ENCODE measurements at regions not wholly inside any gene's neighbourhood (a gene's known extent, or its start where the extent isn't known, plus 50 kb on each side); places are given as distances from the start of the nearest gene placed in this dataset.

- TF ChIP-seq POLR2A (IDR thresholded peaks at IDR 0.05), result no peak
- TF ChIP-seq, protein P1, sequence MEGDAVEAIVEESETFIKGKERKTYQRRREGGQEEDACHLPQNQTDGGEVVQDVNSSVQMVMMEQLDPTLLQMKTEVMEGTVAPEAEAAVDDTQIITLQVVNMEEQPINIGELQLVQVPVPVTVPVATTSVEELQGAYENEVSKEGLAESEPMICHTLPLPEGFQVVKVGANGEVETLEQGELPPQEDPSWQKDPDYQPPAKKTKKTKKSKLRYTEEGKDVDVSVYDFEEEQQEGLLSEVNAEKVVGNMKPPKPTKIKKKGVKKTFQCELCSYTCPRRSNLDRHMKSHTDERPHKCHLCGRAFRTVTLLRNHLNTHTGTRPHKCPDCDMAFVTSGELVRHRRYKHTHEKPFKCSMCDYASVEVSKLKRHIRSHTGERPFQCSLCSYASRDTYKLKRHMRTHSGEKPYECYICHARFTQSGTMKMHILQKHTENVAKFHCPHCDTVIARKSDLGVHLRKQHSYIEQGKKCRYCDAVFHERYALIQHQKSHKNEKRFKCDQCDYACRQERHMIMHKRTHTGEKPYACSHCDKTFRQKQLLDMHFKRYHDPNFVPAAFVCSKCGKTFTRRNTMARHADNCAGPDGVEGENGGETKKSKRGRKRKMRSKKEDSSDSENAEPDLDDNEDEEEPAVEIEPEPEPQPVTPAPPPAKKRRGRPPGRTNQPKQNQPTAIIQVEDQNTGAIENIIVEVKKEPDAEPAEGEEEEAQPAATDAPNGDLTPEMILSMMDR (IDR thresholded peaks at IDR 0.05 in 4 of 5, conservative IDR thresholded peaks at IDR 0.05 in 1 of 5), result no peak
- no peak for DNase-seq
- Histone ChIP-seq H3K27ac (no peak overlapping the region), H3K4me1 (no peaks in the 10 kb centered on the region), H3K4me3 (no peak overlapping the region), H3K36me3 (no peaks in the 10 kb centered on the region), H3K27me3 (no peaks in the 10 kb centered on the region), H3K9me3 (no peaks in the 10 kb centered on the region)
- intact Hi-C loops (cut with DNase I; ENCODE audit: low total_unique reads), result no loop called here
- in situ Hi-C loops (cut with MboI; ENCODE audit: low sequenced_read_pairs in 4 of 4), result no loop called here
- ATAC-seq, result no peak
These were observed 107.6 kb downstream of the ZNF280B start for GRCh38 chr22:22400964-22401363.

GRCh38 chr22:22401381-22401780 lies 107.2 kb downstream of the ZNF280B start:
- DNase-seq (no peak), ATAC-seq (no peak)
- in situ Hi-C loops (cut with MboI; ENCODE audit: low sequenced_read_pairs in 4 of 4), result no loop called here
- H3K27me3 ChIP-seq, result no peaks in the 10 kb centered on the region
- H3K9me3 ChIP-seq, result no peaks in the 10 kb centered on the region
- no peaks in the 10 kb centered on the region for H3K36me3 ChIP-seq
- H3K27ac ChIP-seq, result no peak overlapping the region
- H3K4me1 ChIP-seq, result no peaks in the 10 kb centered on the region
- intact Hi-C loops (cut with DNase I; ENCODE audit: low total_unique reads), result no loop called here
- no peak overlapping the region for H3K4me3 ChIP-seq
- TF ChIP-seq, protein P1 (IDR thresholded peaks at IDR 0.05 in 4 of 5, conservative IDR thresholded peaks at IDR 0.05 in 1 of 5), result no peak
- TF ChIP-seq POLR2A (IDR thresholded peaks at IDR 0.05), result no peak

GRCh38 chr22:22403306-22403705 lies 105.2 kb downstream of the ZNF280B start:
- no peaks in the 10 kb centered on the region for H3K36me3 ChIP-seq
- no peaks in the 10 kb centered on the region for H3K27me3 ChIP-seq
- no peak for ATAC-seq
- no peak for DNase-seq
- in situ Hi-C loops (cut with MboI; ENCODE audit: low sequenced_read_pairs in 4 of 4) (no loop called here), intact Hi-C loops (cut with DNase I; ENCODE audit: low total_unique reads) (no loop called here)
- H3K4me3 ChIP-seq, result no peak overlapping the region
- no peak overlapping the region for H3K27ac ChIP-seq
- H3K9me3 ChIP-seq, result no peaks in the 10 kb centered on the region
- no peaks in the 10 kb centered on the region for H3K4me1 ChIP-seq
- TF ChIP-seq, protein P1 (IDR thresholded peaks at IDR 0.05 in 4 of 5, conservative IDR thresholded peaks at IDR 0.05 in 1 of 5), result no peak
- TF ChIP-seq POLR2A (IDR thresholded peaks at IDR 0.05), result no peak

DNA sequence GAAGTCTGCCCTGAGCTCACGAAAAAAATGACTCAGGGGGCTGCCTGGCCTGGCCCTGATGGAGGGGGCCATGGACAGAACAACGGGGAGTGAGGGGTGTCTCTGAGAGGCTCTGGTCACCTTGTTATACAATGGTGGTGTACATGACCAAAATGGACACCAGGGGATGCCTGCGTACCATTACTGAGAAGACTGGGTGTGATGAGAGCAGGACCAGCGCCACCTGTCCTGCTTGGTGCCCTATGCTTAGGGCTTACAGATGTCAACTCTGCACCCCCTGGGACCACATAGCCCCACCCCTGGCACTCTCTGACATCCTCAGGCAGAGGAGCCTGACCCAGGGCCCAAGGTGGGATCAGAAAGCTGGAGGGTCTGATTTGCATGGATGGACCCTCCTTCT lies 104.8 kb downstream of the ZNF280B start:
- H3K27ac ChIP-seq, result no peak overlapping the region
- no peaks in the 10 kb centered on the region for H3K9me3 ChIP-seq
- no peak overlapping the region for H3K4me3 ChIP-seq
- H3K36me3 ChIP-seq, result no peaks in the 10 kb centered on the region
- intact Hi-C loops (cut with DNase I; ENCODE audit: low total_unique reads), result no loop called here
- no peaks in the 10 kb centered on the region for H3K4me1 ChIP-seq
- no peaks in the 10 kb centered on the region for H3K27me3 ChIP-seq
- TF ChIP-seq, protein P1 (IDR thresholded peaks at IDR 0.05 in 4 of 5, conservative IDR thresholded peaks at IDR 0.05 in 1 of 5), result no peak
- no peak for TF ChIP-seq POLR2A (IDR thresholded peaks at IDR 0.05)
- ATAC-seq, result no peak
- in situ Hi-C loops (cut with MboI; ENCODE audit: low sequenced_read_pairs in 4 of 4), result no loop called here
- DNase-seq, result no peak

- intact Hi-C loops (cut with DNase I; ENCODE audit: low total_unique reads), result no loop called here
- ATAC-seq, result no peak
- no peaks in the 10 kb centered on the region for H3K9me3 ChIP-seq
These were observed 103.8 kb downstream of the ZNF280B start for GRCh38 chr22:22404598-22405284.

More at GRCh38 chr22:22404598-22405284, 103.8 kb downstream of the ZNF280B start:
- TF ChIP-seq POLR2A (IDR thresholded peaks at IDR 0.05), result no peak
- TF ChIP-seq, protein P1 (IDR thresholded peaks at IDR 0.05 in 4 of 5, conservative IDR thresholded peaks at IDR 0.05 in 1 of 5), result no peak
- H3K36me3 ChIP-seq, result no peaks in the 10 kb centered on the region
- H3K4me3 ChIP-seq, result no peak overlapping the region
- no peak overlapping the region for H3K27ac ChIP-seq
- no peaks in the 10 kb centered on the region for H3K4me1 ChIP-seq
- no peak for DNase-seq
- H3K27me3 ChIP-seq, result no peaks in the 10 kb centered on the region
- in situ Hi-C loops (cut with MboI; ENCODE audit: low sequenced_read_pairs in 4 of 4), result no loop called here

Data from gastrocnemius medialis (tissue), 4 donors.